ENCODE measurements at regions not wholly inside any gene's neighbourhood (a gene's known extent, or its start where the extent isn't known, plus 50 kb on each side); places are given as distances from the start of the nearest gene placed in this dataset.

DNA sequence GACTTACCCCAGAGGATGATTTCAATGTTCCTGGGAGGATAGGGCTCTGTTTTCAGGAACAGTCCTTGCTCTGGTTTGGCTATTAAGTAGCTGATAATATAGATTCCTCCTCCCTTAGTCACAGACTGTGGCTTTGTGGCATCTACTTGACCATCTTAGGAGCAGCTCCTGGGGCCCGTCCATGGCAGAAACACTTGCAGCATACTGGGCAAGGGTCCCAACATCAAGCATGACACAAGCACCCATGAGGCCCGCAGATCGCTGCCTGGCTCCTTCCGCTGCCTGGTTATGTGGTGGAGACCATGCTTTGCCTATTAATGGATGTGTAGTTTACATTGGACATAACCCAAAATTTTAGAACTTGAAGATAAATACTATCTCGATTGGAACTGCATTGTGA lies 170.1 kb downstream of the ICE1 start:
- Histone ChIP-seq H4K20me1 (replicated peaks in 1 of 2; ENCODE audit: control insufficient read depth in 1 of 2, insufficient read depth in 2 of 2, low read length in 2 of 2) (no peaks in the 10 kb centered on the region), H2AK5ac (ENCODE audit: low read depth, low read length) (no peak overlapping the region), H3K9ac (replicated peaks in 1 of 4; ENCODE audit: extremely low read depth in 1 of 4, low read depth in 3 of 4, low read length in 3 of 4) (no peak overlapping the region), H4K8ac (ENCODE audit: extremely low read depth, insufficient read depth, low read length) (no peak overlapping the region), H3K23ac (ENCODE audit: insufficient read length) (no peak overlapping the region), H3K4me2 (ENCODE audit: insufficient read depth in 1 of 2, low read depth in 2 of 2, low read length in 2 of 2) (no peak overlapping the region), H3K79me1 (ENCODE audit: low read depth, low read length) (no peaks in the 10 kb centered on the region), H3K4me1 (replicated peaks in 1 of 4; ENCODE audit: control insufficient read depth in 3 of 4, insufficient read depth in 4 of 4, low read length in 3 of 4) (no peaks in the 10 kb centered on the region), H3K18ac (ENCODE audit: extremely low read depth, low read length) (no peak overlapping the region), H4K5ac (ENCODE audit: insufficient read length, low read depth, low read length) (no peak overlapping the region), H3K9me3 (ENCODE audit: insufficient read depth in 2 of 2, low read depth in 1 of 2, low read length in 1 of 2) (no peaks in the 10 kb centered on the region), H2BK20ac (ENCODE audit: low read length) (no peak overlapping the region), H2BK120ac (replicated peaks; ENCODE audit: low read depth, low read length) (no peak overlapping the region), H3K23me2 (ENCODE audit: low read depth, low read length) (no peaks in the 10 kb centered on the region), H3K27ac (ENCODE audit: low read depth, low read length) (no peak overlapping the region), H2BK12ac (ENCODE audit: low read depth, low read length) (no peak overlapping the region), H3K4ac (replicated peaks; ENCODE audit: insufficient read length, low read depth, low read length) (no peak overlapping the region), H2AFZ (ENCODE audit: low read length) (no peak overlapping the region), H2BK5ac (ENCODE audit: low read depth, low read length) (no peak overlapping the region), H2BK15ac (ENCODE audit: low read length) (no peak overlapping the region), H3K27me3 (replicated peaks in 1 of 4; ENCODE audit: control insufficient read depth in 3 of 4, extremely low read depth in 1 of 4, insufficient read depth in 3 of 4, low read length in 3 of 4) (no peaks in the 10 kb centered on the region), H3K14ac (ENCODE audit: insufficient read length) (no peak overlapping the region), H3K4me3 (ENCODE audit: extremely low read depth in 1 of 4, insufficient read depth in 2 of 4, low read depth in 3 of 4, low read length in 4 of 4) (no peak overlapping the region), H3K79me2 (ENCODE audit: control insufficient read depth in 1 of 2, insufficient read depth in 2 of 2, low read length in 2 of 2) (no peaks in the 10 kb centered on the region), H4K91ac (replicated peaks; ENCODE audit: insufficient read length, low read length) (no peak overlapping the region), H3K36me3 (ENCODE audit: control insufficient read depth in 2 of 4, insufficient read depth in 4 of 4, low read length in 3 of 4) (no peaks in the 10 kb centered on the region), H3K56ac (replicated peaks; ENCODE audit: insufficient read length, low read depth, low read length) (no peak overlapping the region)
- POLR2A ChIA-PET (ENCODE audit: partially characterized antibody): no interaction called here
- CTCF ChIA-PET (ENCODE audit: partially characterized antibody): interaction anchor here (0.9 kb wide), 1 partner anchor 105 kb away, joined by 3 read pairs; no protein-coding TSS in a partner anchor
- DNase-seq (ENCODE audit: low read depth in 1 of 2, low spot score in 2 of 2) (no peak), FAIRE-seq (no peak)
- WGBS, 2 experiments (ENCODE audit: extremely low coverage in 1 of 2, insufficient coverage in 1 of 2, insufficient read length in 1 of 2, insufficient replicate concordance in 2 of 2, low coverage in 1 of 2, low lambda C conversion rate in 2 of 2, missing lambda C conversion rate in 1 of 2): 94% methylated on average over 5 of the region's 5 CpGs; no CpG with 5 or more reads in 1 of the 2 experiments
- TF ChIP-seq RXRA (IDR thresholded peaks at IDR 0.05; ENCODE audit: insufficient read depth, low read depth, low read length): no peak
- TF ChIP-seq NRF1 (IDR thresholded peaks at IDR 0.05; ENCODE audit: low read depth, low read length): no peak
- no peak for TF ChIP-seq SP4 (IDR thresholded peaks at IDR 0.05; ENCODE audit: low read length)
- no peak for TF ChIP-seq BCL11A (IDR thresholded peaks at IDR 0.05; ENCODE audit: low read depth in 2 of 2, low read length in 2 of 2)
- no peak for TF ChIP-seq MAFK (IDR thresholded peaks at IDR 0.05; ENCODE audit: low read depth, low read length)
- TF ChIP-seq CHD2 (IDR thresholded peaks at IDR 0.05; ENCODE audit: low read length): no peak

All from H1 (cell line).